ENCODE measurements at regions not wholly inside any gene's neighbourhood (a gene's known extent, or its start where the extent isn't known, plus 50 kb on each side); places are given as distances from the start of the nearest gene placed in this dataset.
A peak's percentile ranks its signal among the peaks of the same experiment; 100 is the strongest.

GRCh38 chr11:70737816-70738630, 339.7 kb downstream of the CTTN start:
- H3K27me3 ChIP-seq (ENCODE audit: insufficient read depth, low read length), result peaks cover under 1% of the 10 kb centered on the region
- no peaks in the 10 kb centered on the region for H3K79me2 ChIP-seq (ENCODE audit: insufficient read depth, low read length)
- H3K9me3 ChIP-seq (ENCODE audit: low read depth, low read length), result no peaks in the 10 kb centered on the region
- no peaks in the 10 kb centered on the region for H3K36me3 ChIP-seq (ENCODE audit: insufficient read depth, low read length)
- H3K4me2 ChIP-seq (ENCODE audit: insufficient read depth, low read length), result no peak overlapping the region
- H3K4me1 ChIP-seq (ENCODE audit: insufficient read depth, low read length), result no peaks in the 10 kb centered on the region
- no peak overlapping the region for H3K27ac ChIP-seq (ENCODE audit: low read depth, low read length)
- no peaks in the 10 kb centered on the region for H4K20me1 ChIP-seq (ENCODE audit: insufficient read depth, low read length)
- no peak overlapping the region for H3K4me3 ChIP-seq (ENCODE audit: insufficient read depth, low read length)
- no peak for TF ChIP-seq CTCF (IDR thresholded peaks at IDR 0.05; ENCODE audit: extremely low read depth, low read depth, low read length)
- peak; percentile 19 for DNase-seq (ENCODE audit: insufficient read length, low spot score, missing footprints)
- H2AFZ ChIP-seq (ENCODE audit: low read length), result no peak overlapping the region

- TF ChIP-seq CTCF (IDR thresholded peaks at IDR 0.05; ENCODE audit: extremely low read depth, low read depth, low read length), result no peak
- no peaks in the 10 kb centered on the region for H3K4me1 ChIP-seq (ENCODE audit: insufficient read depth, low read length)
Observed at GRCh38 chr11:70738661-70739060, 340.3 kb downstream of the CTTN start.

GRCh38 chr11:70739091-70739490, 340.8 kb downstream of the CTTN start:
- H3K36me3 ChIP-seq (ENCODE audit: insufficient read depth, low read length), result no peaks in the 10 kb centered on the region
- peak; percentile 62 for DNase-seq (ENCODE audit: insufficient read length, low spot score, missing footprints)
- no peak overlapping the region for H2AFZ ChIP-seq (ENCODE audit: low read length)
- H4K20me1 ChIP-seq (ENCODE audit: insufficient read depth, low read length), result no peaks in the 10 kb centered on the region
- H3K79me2 ChIP-seq (ENCODE audit: insufficient read depth, low read length), result no peaks in the 10 kb centered on the region
- H3K4me3 ChIP-seq (ENCODE audit: insufficient read depth, low read length), result no peak overlapping the region
- H3K9me3 ChIP-seq (ENCODE audit: low read depth, low read length), result no peaks in the 10 kb centered on the region
- no peak overlapping the region for H3K4me2 ChIP-seq (ENCODE audit: insufficient read depth, low read length)
- no peak overlapping the region for H3K27ac ChIP-seq (ENCODE audit: low read depth, low read length)
- TF ChIP-seq CTCF (IDR thresholded peaks at IDR 0.05; ENCODE audit: extremely low read depth, low read depth, low read length), result no peak
- H3K27me3 ChIP-seq (ENCODE audit: insufficient read depth, low read length), result peaks cover 10% of the 10 kb centered on the region
- no peaks in the 10 kb centered on the region for H3K4me1 ChIP-seq (ENCODE audit: insufficient read depth, low read length)

More at GRCh38 chr11:70738661-70739060, 340.3 kb downstream of the CTTN start:
- peak; percentile 68 for DNase-seq (ENCODE audit: insufficient read length, low spot score, missing footprints)
- Histone ChIP-seq H3K79me2 (ENCODE audit: insufficient read depth, low read length) (no peaks in the 10 kb centered on the region), H2AFZ (ENCODE audit: low read length) (no peak overlapping the region), H3K4me2 (ENCODE audit: insufficient read depth, low read length) (no peak overlapping the region), H3K27me3 (ENCODE audit: insufficient read depth, low read length) (peaks cover 7% of the 10 kb centered on the region), H3K9me3 (ENCODE audit: low read depth, low read length) (no peaks in the 10 kb centered on the region), H3K27ac (ENCODE audit: low read depth, low read length) (no peak overlapping the region), H3K36me3 (ENCODE audit: insufficient read depth, low read length) (no peaks in the 10 kb centered on the region), H4K20me1 (ENCODE audit: insufficient read depth, low read length) (no peaks in the 10 kb centered on the region), H3K4me3 (ENCODE audit: insufficient read depth, low read length) (no peak overlapping the region)

GRCh38 chr11:70739811-70740487, 341.6 kb downstream of the CTTN start:
- H4K20me1 ChIP-seq (ENCODE audit: insufficient read depth, low read length), result no peaks in the 10 kb centered on the region
- H3K27me3 ChIP-seq (ENCODE audit: insufficient read depth, low read length), result peaks cover 10% of the 10 kb centered on the region
- H3K27ac ChIP-seq (ENCODE audit: low read depth, low read length), result no peak overlapping the region
- no peaks in the 10 kb centered on the region for H3K79me2 ChIP-seq (ENCODE audit: insufficient read depth, low read length)
- H3K4me3 ChIP-seq (ENCODE audit: insufficient read depth, low read length), result no peak overlapping the region
- no peak overlapping the region for H2AFZ ChIP-seq (ENCODE audit: low read length)
- H3K4me1 ChIP-seq (ENCODE audit: insufficient read depth, low read length), result no peaks in the 10 kb centered on the region
- DNase-seq (ENCODE audit: insufficient read length, low spot score, missing footprints), result peak; percentile 74
- no peak for TF ChIP-seq CTCF (IDR thresholded peaks at IDR 0.05; ENCODE audit: extremely low read depth, low read depth, low read length)
- H3K4me2 ChIP-seq (ENCODE audit: insufficient read depth, low read length), result no peak overlapping the region
- no peaks in the 10 kb centered on the region for H3K9me3 ChIP-seq (ENCODE audit: low read depth, low read length)
- no peaks in the 10 kb centered on the region for H3K36me3 ChIP-seq (ENCODE audit: insufficient read depth, low read length)

Measured in osteoblast (primary cell).